ENCODE measurements at regions not wholly inside any gene's neighbourhood (a gene's known extent, or its start where the extent isn't known, plus 50 kb on each side); places are given as distances from the start of the nearest gene placed in this dataset.
A peak's percentile ranks its signal among the peaks of the same experiment; 100 is the strongest.

DNA sequence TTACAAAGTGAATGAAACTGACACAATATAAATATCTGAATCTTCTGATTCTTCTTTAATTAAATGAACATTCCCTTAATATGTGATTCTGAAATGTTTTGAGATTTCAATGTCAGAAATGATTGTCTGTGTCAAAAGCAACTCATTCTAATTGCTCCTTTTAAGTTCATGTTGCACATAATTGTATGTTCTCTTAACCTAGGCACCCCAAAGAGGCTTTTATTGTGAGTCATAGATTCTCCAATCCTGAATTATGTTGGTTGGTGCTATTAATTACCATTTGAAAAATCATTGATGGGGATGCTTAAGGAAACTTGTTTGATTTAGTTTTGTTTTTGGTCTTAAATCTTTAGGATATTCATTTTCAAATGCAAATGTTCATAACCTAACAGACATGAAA lies 829.7 kb upstream of the CITED2 start:
- H3K27ac ChIP-seq (ENCODE audit: low read depth, low read length), result no peak overlapping the region
- H3K4me2 ChIP-seq (ENCODE audit: low read length), result no peak overlapping the region
- H3K56ac ChIP-seq (ENCODE audit: low read length), result no peak overlapping the region
- no peak overlapping the region for H2BK5ac ChIP-seq (ENCODE audit: low read length)
- H3K4me3 ChIP-seq (ENCODE audit: low read length), result no peak overlapping the region
- no peak overlapping the region for H3K23ac ChIP-seq (ENCODE audit: low read length)
- DNase-seq, result no peak
- H3K18ac ChIP-seq (ENCODE audit: low read length), result no peak overlapping the region
- H3K9ac ChIP-seq (ENCODE audit: low read length), result no peak overlapping the region
- H2BK120ac ChIP-seq (ENCODE audit: low read depth, low read length), result no peak overlapping the region
- H3K27me3 ChIP-seq (ENCODE audit: insufficient read depth, low read length, poor library complexity), result no peaks in the 10 kb centered on the region
- no peak overlapping the region for H3K4ac ChIP-seq (ENCODE audit: low read depth, low read length)
- H3K79me2 ChIP-seq (ENCODE audit: control insufficient read depth, insufficient read depth, low read length), result no peaks in the 10 kb centered on the region
- no peak overlapping the region for H2AK5ac ChIP-seq (ENCODE audit: low read length)
- no peak overlapping the region for H4K8ac ChIP-seq (ENCODE audit: low read depth, low read length)
- H3K79me1 ChIP-seq (ENCODE audit: low read length), result no peaks in the 10 kb centered on the region
- H2BK15ac ChIP-seq (replicated peaks; ENCODE audit: low read depth), result no peak overlapping the region
- H3K36me3 ChIP-seq (ENCODE audit: control insufficient read depth, insufficient read depth, low read length), result no peaks in the 10 kb centered on the region
- H3K4me1 ChIP-seq (ENCODE audit: control insufficient read depth, low read depth, low read length), result no peaks in the 10 kb centered on the region
- H4K5ac ChIP-seq (ENCODE audit: low read length), result no peak overlapping the region

DNA sequence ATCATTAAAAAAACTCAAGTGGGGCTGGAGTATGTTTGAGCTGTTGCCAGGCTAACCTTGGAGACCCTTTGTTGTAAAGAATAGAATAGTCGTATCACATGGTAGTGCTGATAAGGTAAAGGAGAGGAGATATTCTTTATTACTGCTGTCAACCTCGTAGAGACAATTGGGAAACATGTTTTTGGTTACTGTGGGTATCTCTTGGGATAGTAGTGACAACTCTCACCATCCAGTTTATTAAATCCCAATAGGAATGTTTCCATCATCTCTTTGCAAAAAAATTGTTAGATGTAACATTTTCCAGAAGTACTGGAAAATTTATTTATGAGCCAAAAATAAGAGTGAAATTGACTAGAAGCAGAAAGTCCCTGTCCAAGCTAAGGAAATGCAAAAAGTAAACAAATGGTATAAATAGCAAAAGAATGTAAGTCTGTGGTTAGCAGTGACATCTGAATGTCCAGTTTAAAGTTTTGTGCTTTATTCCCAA lies 829.3 kb upstream of the CITED2 start:
- Histone ChIP-seq H3K27me3 (ENCODE audit: insufficient read depth, low read length, poor library complexity) (no peaks in the 10 kb centered on the region), H3K4ac (ENCODE audit: low read depth, low read length) (no peak overlapping the region)
- no CpG with 5 or more reads among the region's 2 CpGs for WGBS (ENCODE audit: extremely low coverage, insufficient coverage, low lambda C conversion rate)

DNA sequence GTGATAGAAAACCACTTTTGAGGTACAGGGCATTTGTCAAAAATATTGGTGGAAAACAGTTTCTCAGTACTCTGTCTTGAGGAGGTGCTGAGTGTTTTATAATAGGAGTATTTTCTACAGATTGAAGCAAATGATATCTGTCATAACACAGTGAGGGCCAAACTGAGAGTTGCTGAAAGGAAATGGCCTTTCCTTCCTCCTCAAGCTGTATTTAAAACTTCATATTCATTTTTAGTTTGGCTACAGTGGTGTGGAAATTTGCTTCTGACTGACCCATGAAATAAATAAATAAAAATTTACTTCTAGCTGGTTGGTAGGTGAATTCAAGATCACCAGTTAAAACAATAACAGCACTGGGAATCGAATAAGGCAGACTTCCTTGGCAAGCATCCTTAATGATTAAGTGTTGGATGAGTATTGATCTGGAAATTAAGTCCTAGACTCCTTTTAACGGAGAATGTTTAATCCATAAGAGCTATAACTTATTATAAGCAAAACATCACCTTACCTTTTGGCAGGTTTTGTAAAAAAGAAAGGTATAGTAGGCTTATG lies 828.6 kb upstream of the CITED2 start:
- Histone ChIP-seq H3K23ac (ENCODE audit: low read length) (no peak overlapping the region), H3K36me3 (ENCODE audit: control insufficient read depth, insufficient read depth, low read length) (no peaks in the 10 kb centered on the region), H3K56ac (ENCODE audit: low read length) (no peak overlapping the region), H3K4me1 (ENCODE audit: control insufficient read depth, low read depth, low read length) (no peaks in the 10 kb centered on the region), H3K18ac (ENCODE audit: low read length) (no peak overlapping the region), H2BK120ac (ENCODE audit: low read depth, low read length) (no peak overlapping the region), H3K79me1 (ENCODE audit: low read length) (no peaks in the 10 kb centered on the region), H3K4me3 (ENCODE audit: low read length) (no peak overlapping the region), H2AK5ac (ENCODE audit: low read length) (no peak overlapping the region), H4K5ac (ENCODE audit: low read length) (no peak overlapping the region), H3K4ac (ENCODE audit: low read depth, low read length) (no peak overlapping the region), H3K79me2 (ENCODE audit: control insufficient read depth, insufficient read depth, low read length) (no peaks in the 10 kb centered on the region), H2BK15ac (replicated peaks; ENCODE audit: low read depth) (no peak overlapping the region), H3K9ac (ENCODE audit: low read length) (no peak overlapping the region), H3K27me3 (ENCODE audit: insufficient read depth, low read length, poor library complexity) (no peaks in the 10 kb centered on the region), H3K27ac (ENCODE audit: low read depth, low read length) (no peak overlapping the region), H2BK5ac (ENCODE audit: low read length) (no peak overlapping the region), H4K8ac (ENCODE audit: low read depth, low read length) (no peak overlapping the region), H3K4me2 (ENCODE audit: low read length) (no peak overlapping the region)
- WGBS (ENCODE audit: extremely low coverage, insufficient coverage, low lambda C conversion rate), result no CpG with 5 or more reads among the region's 2 CpGs
- DNase-seq, result no peak

More for the DNA sequence above, 829.3 kb upstream of the CITED2 start:
- Histone ChIP-seq H3K4me1 (ENCODE audit: control insufficient read depth, low read depth, low read length) (no peaks in the 10 kb centered on the region), H2BK120ac (ENCODE audit: low read depth, low read length) (no peak overlapping the region), H2BK5ac (ENCODE audit: low read length) (no peak overlapping the region), H3K4me3 (ENCODE audit: low read length) (no peak overlapping the region), H3K36me3 (ENCODE audit: control insufficient read depth, insufficient read depth, low read length) (no peaks in the 10 kb centered on the region), H3K79me1 (ENCODE audit: low read length) (no peaks in the 10 kb centered on the region), H3K4me2 (ENCODE audit: low read length) (no peak overlapping the region), H3K79me2 (ENCODE audit: control insufficient read depth, insufficient read depth, low read length) (no peaks in the 10 kb centered on the region), H2BK15ac (replicated peaks; ENCODE audit: low read depth) (no peak overlapping the region), H4K5ac (ENCODE audit: low read length) (no peak overlapping the region), H3K56ac (ENCODE audit: low read length) (no peak overlapping the region), H3K9ac (ENCODE audit: low read length) (no peak overlapping the region), H3K27ac (ENCODE audit: low read depth, low read length) (no peak overlapping the region), H3K18ac (ENCODE audit: low read length) (no peak overlapping the region), H3K23ac (ENCODE audit: low read length) (no peak overlapping the region), H4K8ac (ENCODE audit: low read depth, low read length) (no peak overlapping the region), H2AK5ac (ENCODE audit: low read length) (no peak overlapping the region)
- no peak for DNase-seq

DNA sequence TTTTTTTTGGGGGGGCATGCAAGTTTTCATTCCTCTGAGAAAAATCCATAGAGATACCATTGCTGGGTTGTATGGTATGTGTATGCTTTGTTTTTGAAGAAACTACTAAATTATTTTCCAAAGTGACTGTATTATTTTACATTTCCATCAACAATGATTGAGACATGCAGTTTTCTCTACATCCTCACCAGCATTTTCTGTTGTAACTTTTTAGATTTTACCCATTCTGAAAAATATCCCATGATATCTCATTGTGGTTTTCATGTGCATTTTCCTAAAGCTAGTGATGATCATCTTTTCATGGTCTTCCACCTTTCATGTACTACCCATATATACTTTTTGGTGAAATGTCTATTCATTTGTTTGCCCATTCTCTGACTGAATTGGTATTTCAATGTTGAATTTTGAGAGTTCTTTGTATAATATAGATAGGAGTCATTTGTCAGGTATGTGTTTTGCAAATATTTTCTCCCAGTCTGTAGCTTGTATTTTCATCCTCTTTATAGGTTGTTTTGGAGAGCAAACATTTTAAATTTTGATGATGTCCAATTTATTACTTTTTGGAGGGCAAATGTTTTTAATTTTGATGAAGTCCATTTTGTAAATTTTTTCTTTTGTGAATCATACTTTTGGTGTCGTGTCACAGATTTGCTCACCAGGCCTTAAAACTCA lies 827.5 kb upstream of the CITED2 start:
- no peak overlapping the region for H4K8ac ChIP-seq (ENCODE audit: low read depth, low read length)
- H3K56ac ChIP-seq (ENCODE audit: low read length), result no peak overlapping the region
- H3K18ac ChIP-seq (ENCODE audit: low read length), result no peak overlapping the region
- H3K9ac ChIP-seq (ENCODE audit: low read length), result no peak overlapping the region
- no peaks in the 10 kb centered on the region for H3K79me1 ChIP-seq (ENCODE audit: low read length)
- H3K4ac ChIP-seq (ENCODE audit: low read depth, low read length), result no peak overlapping the region
- no CpG with 5 or more reads among the region's 1 CpG for WGBS (ENCODE audit: extremely low coverage, insufficient coverage, low lambda C conversion rate)
- H2AK5ac ChIP-seq (ENCODE audit: low read length), result no peak overlapping the region
- H4K5ac ChIP-seq (ENCODE audit: low read length), result no peak overlapping the region
- DNase-seq, result no peak
- no peak overlapping the region for H3K23ac ChIP-seq (ENCODE audit: low read length)
- no peak overlapping the region for H2BK120ac ChIP-seq (ENCODE audit: low read depth, low read length)
- H3K79me2 ChIP-seq (ENCODE audit: control insufficient read depth, insufficient read depth, low read length), result no peaks in the 10 kb centered on the region
- H2BK15ac ChIP-seq (replicated peaks; ENCODE audit: low read depth), result no peak overlapping the region
- no peak overlapping the region for H3K27ac ChIP-seq (ENCODE audit: low read depth, low read length)
- H3K4me2 ChIP-seq (ENCODE audit: low read length), result no peak overlapping the region
- H3K4me3 ChIP-seq (ENCODE audit: low read length), result no peak overlapping the region
- no peaks in the 10 kb centered on the region for H3K4me1 ChIP-seq (ENCODE audit: control insufficient read depth, low read depth, low read length)
- H3K27me3 ChIP-seq (ENCODE audit: insufficient read depth, low read length, poor library complexity), result no peaks in the 10 kb centered on the region
- no peak overlapping the region for H2BK5ac ChIP-seq (ENCODE audit: low read length)
- H3K36me3 ChIP-seq (ENCODE audit: control insufficient read depth, insufficient read depth, low read length), result no peaks in the 10 kb centered on the region

DNA sequence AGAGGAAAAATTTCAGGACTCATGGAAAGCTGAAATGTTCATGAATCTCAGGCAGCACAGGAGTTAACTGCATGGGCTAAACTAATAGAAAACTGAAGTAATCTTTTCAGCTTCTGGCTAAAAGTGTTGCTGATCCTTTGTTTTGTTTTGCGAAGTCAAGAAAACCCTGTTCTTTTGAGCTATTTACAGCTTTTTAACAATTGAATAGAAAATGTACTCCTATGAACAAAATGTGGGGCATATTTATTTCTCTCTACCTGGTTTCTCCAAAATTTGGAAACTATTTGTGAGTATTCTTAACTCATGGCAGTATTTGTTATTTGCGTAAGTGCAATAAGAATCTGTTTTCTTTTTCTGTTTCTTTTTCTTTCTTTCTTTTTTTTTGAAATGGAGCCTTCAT lies 818.8 kb upstream of the CITED2 start:
- no peak overlapping the region for H2BK5ac ChIP-seq (ENCODE audit: low read length)
- H3K23ac ChIP-seq (ENCODE audit: low read length), result no peak overlapping the region
- no peak overlapping the region for H3K4me2 ChIP-seq (ENCODE audit: low read length)
- no peak overlapping the region for H3K27ac ChIP-seq (ENCODE audit: low read depth, low read length)
- H3K36me3 ChIP-seq (ENCODE audit: control insufficient read depth, insufficient read depth, low read length), result no peaks in the 10 kb centered on the region
- H3K79me2 ChIP-seq (ENCODE audit: control insufficient read depth, insufficient read depth, low read length), result no peaks in the 10 kb centered on the region
- no peak overlapping the region for H4K8ac ChIP-seq (ENCODE audit: low read depth, low read length)
- no peaks in the 10 kb centered on the region for H3K4me1 ChIP-seq (ENCODE audit: control insufficient read depth, low read depth, low read length)
- no peaks in the 10 kb centered on the region for H3K79me1 ChIP-seq (ENCODE audit: low read length)
- H2BK120ac ChIP-seq (ENCODE audit: low read depth, low read length), result no peak overlapping the region
- no peaks in the 10 kb centered on the region for H3K27me3 ChIP-seq (ENCODE audit: insufficient read depth, low read length, poor library complexity)
- no peak overlapping the region for H3K4ac ChIP-seq (ENCODE audit: low read depth, low read length)
- no peak overlapping the region for H4K5ac ChIP-seq (ENCODE audit: low read length)
- no peak overlapping the region for H3K9ac ChIP-seq (ENCODE audit: low read length)
- DNase-seq, result peak; percentile 56
- H3K4me3 ChIP-seq (ENCODE audit: low read length), result no peak overlapping the region
- no peak overlapping the region for H3K56ac ChIP-seq (ENCODE audit: low read length)
- no peak overlapping the region for H2BK15ac ChIP-seq (replicated peaks; ENCODE audit: low read depth)
- H3K18ac ChIP-seq (ENCODE audit: low read length), result no peak overlapping the region
- no CpG with 5 or more reads among the region's 2 CpGs for WGBS (ENCODE audit: extremely low coverage, insufficient coverage, low lambda C conversion rate)
- no peak overlapping the region for H2AK5ac ChIP-seq (ENCODE audit: low read length)

DNA sequence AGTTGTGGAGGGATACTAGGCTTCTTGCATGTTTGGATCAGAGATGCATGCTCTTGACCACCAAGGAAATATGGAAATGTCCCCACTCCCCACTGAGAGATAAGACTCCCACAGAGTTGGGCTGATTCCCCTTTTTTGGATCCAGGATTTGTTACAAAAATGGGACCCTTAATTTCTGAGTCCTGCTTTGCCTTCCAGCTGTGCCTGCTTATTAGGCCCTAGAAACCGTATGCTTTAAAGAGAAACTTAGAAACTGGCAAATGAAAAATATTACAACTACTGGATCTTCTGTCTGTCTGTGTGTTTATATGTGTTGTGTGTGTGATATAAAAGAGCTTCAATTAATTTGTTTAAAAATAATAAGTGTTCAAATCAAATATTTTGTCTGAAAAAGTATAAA lies 817.6 kb upstream of the CITED2 start:
- H2AK5ac ChIP-seq (ENCODE audit: low read length), result no peak overlapping the region
- no peak overlapping the region for H2BK120ac ChIP-seq (ENCODE audit: low read depth, low read length)
- no peak overlapping the region for H3K4ac ChIP-seq (ENCODE audit: low read depth, low read length)
- no peak for DNase-seq
- no peak overlapping the region for H3K9ac ChIP-seq (ENCODE audit: low read length)
- H3K27ac ChIP-seq (ENCODE audit: low read depth, low read length), result no peak overlapping the region
- H3K18ac ChIP-seq (ENCODE audit: low read length), result no peak overlapping the region
- H3K79me1 ChIP-seq (ENCODE audit: low read length), result no peaks in the 10 kb centered on the region
- no peaks in the 10 kb centered on the region for H3K36me3 ChIP-seq (ENCODE audit: control insufficient read depth, insufficient read depth, low read length)
- H4K8ac ChIP-seq (ENCODE audit: low read depth, low read length), result no peak overlapping the region
- no peak overlapping the region for H4K5ac ChIP-seq (ENCODE audit: low read length)
- no peak overlapping the region for H2BK15ac ChIP-seq (replicated peaks; ENCODE audit: low read depth)
- H3K27me3 ChIP-seq (ENCODE audit: insufficient read depth, low read length, poor library complexity), result no peaks in the 10 kb centered on the region
- H2BK5ac ChIP-seq (ENCODE audit: low read length), result no peak overlapping the region
- no peaks in the 10 kb centered on the region for H3K4me1 ChIP-seq (ENCODE audit: control insufficient read depth, low read depth, low read length)
- no peak overlapping the region for H3K23ac ChIP-seq (ENCODE audit: low read length)
- no peak overlapping the region for H3K4me2 ChIP-seq (ENCODE audit: low read length)
- H3K79me2 ChIP-seq (ENCODE audit: control insufficient read depth, insufficient read depth, low read length), result no peaks in the 10 kb centered on the region
- H3K56ac ChIP-seq (ENCODE audit: low read length), result no peak overlapping the region
- WGBS (ENCODE audit: extremely low coverage, insufficient coverage, low lambda C conversion rate), result no CpG with 5 or more reads among the region's 1 CpG
- no peak overlapping the region for H3K4me3 ChIP-seq (ENCODE audit: low read length)

Data from mesendoderm (in vitro differentiated cells).